Activated CD4-positive, CD25-positive, alpha-beta regulatory T cell treated with anti-CD3 and anti-CD28 coated beads, Interleukin-2, amount 50 U/mL, for 72 hours (primary cell): ENCODE measurements at regions not wholly inside any gene's neighbourhood (a gene's known extent, or its start where the extent isn't known, plus 50 kb on each side); places are given as distances from the start of the nearest gene placed in this dataset.

Experiments used
- DNase-seq: peaks from one replicate; pipeline ENCODE4 v3.0.0; 2021

DNA sequence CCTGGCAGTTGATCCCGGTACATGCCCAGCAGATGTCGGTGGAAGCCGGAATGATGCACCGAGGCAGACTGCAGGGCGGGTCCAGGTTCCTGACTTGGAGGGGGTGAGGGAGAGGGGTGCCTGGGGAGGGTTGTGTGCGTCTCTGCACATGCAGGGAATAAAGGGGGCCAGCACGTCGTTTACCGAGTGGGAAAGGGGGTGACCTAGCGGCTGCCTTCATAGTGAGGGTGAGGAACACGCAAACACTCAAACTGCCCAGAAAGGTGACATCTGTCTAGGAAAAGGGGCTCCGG lies 801.7 kb downstream of the TBC1D22A start:
- no peak for DNase-seq

GRCh38 chr22:47563406-47564157 lies 801.1 kb downstream of the TBC1D22A start:
- DNase-seq, result no peak

DNA sequence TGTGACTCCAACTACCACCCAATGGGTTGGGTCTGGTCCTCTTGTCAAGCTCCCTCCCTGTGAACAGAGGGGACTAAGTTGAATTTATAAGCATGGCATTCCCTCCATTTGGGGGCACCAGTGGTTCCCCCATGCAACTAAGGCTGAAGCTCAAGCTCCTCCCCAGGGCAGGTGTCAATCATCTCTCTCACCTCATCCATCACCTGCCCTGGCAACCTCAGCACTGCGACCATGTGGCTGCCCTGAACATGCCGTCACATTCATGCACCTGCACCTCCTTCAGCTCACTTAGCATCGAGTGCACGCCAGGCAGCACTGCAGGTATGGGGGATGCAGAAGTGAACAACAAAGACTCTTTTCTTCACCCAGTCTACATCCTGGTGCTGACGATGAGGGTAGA lies 799.3 kb downstream of the TBC1D22A start:
- DNase-seq, result no peak

GRCh38 chr22:47561115-47561675 lies 798.7 kb downstream of the TBC1D22A start:
- DNase-seq, result no peak

DNA sequence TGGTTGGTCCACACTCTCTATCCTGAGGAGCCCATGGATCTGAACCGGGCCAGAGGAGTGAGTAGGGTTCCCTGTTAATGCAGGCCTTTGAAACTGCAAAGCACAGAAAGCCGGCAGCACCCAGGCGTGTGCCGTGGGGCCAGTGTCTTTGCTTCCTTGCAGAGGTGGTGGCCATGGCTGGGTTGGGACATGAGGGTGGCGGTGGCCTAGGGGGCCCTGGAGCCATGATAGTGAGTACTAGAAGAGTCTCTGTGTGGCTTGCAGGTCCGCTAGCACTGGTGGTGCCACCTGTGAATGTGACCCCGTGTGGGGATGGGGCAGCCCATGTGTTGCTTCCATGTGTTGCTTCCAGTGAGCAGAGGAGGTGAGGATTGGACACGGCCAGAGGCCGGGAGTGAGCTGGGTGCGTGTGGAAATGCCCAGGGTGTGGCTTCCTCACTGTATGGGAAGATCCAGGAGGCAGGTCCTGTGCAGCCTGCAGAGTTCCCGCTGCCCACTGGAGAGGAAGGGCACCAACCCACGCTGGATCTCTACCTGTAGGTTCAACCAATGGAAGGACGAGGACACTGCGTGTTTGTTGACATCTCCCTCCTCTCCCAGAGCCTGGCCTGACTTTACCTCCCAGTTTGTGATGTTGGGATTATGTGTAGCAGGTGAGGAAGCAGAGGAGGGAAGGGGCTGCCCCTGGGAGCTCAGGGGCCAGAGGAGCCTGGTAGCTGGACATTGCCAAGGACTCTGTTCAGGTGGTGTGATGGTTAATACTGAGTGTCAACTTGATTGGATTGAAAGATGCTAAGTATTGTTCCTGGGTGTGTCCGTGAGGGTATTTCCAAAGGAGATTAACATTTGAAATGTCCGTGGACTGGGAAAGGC lies 796.6 kb downstream of the TBC1D22A start:
- no peak for DNase-seq

DNA sequence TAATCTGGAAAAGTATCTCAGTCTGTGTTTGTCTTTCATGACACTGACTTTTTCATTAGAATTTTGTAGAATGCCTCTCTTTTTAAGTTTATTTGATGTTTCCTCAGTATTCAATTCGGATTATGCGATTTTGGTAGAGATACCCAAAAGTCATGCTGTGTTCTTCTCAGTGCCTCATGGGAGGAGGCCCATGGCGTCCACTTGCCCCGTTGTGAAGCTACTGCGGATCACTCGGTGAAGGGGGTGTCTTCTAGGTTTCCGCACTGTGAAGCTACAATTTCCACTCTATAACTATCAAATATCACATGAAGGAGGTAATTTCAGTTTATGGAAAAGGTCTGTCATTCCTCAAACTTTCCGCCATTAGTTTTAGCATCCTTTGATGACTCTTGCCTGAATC lies 794.0 kb downstream of the TBC1D22A start:
- DNase-seq, result no peak

DNA sequence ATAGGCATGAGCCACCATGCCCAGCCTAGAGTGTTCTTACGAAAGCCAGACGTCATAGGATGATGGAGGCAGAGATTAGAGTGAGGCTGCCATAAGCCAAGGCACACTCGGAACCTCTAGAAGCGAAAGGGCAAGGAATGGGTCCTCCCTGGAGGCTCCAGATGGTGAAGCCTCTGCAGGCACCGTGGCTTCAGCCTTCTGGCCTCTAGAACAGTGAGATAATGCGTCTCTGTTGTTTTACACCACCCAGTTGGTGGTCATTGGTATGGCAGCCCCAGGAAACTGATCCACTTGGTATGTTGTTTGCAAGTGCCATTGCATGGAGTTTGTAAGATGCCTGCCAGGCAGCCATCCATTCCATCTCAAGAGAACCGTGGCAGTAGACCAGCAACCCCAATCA lies 791.0 kb downstream of the TBC1D22A start:
- DNase-seq, result no peak

DNA sequence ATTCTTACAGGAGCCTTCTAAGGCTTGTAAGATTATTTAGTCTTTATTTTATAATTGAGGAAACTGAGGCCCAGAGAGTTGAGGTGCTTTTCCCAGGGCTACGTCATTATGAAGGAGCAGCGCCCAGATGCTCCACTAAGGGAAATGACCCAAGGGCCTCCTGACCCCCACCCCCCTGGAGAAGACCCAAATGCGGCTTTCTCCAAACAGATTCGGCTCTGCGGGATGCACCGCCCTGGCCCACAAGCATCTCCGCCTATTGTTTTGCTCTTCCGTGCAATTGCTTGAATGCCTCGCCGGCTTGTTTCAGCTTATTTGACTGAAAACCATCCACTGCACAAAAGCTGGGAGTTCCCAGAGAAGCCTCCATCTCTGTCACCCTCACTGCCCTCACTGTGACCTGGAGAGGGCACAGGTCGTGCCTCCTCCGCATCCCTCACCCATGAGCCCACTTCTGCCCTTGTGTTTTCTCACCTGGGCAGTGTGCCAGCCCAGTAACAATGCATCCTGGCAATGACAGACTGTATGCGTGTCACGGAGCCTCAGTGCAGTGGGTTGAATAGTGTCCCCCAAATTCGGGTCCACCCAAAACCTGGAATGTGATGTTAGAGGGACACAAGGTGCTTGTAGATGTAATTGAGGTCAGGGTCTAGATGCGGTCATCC lies 790.2 kb downstream of the TBC1D22A start:
- no peak for DNase-seq

GRCh38 chr22:47552024-47552423 lies 789.6 kb downstream of the TBC1D22A start:
- DNase-seq, result no peak

DNA sequence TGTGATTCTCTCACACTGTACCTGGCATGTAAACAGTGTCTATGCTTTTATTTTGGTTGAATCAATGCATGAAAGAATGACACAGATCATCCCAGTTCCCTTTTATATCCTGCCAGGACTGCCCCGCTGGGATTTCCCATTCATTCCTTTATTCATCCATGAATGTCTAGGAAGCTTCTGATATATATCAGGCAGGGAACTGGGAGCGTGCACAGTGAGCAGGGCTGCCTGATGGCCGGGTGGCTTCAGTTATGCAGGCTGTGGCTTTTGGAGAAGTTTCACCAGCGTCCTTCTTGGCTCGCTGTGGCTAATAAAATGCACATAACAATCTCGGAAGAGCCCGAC lies 789.0 kb downstream of the TBC1D22A start:
- DNase-seq, result no peak

GRCh38 chr22:47550524-47551430 lies 788.3 kb downstream of the TBC1D22A start:
- no peak for DNase-seq

- DNase-seq, result no peak
Measured at GRCh38 chr22:47549741-47550340, 787.4 kb downstream of the TBC1D22A start.

DNA sequence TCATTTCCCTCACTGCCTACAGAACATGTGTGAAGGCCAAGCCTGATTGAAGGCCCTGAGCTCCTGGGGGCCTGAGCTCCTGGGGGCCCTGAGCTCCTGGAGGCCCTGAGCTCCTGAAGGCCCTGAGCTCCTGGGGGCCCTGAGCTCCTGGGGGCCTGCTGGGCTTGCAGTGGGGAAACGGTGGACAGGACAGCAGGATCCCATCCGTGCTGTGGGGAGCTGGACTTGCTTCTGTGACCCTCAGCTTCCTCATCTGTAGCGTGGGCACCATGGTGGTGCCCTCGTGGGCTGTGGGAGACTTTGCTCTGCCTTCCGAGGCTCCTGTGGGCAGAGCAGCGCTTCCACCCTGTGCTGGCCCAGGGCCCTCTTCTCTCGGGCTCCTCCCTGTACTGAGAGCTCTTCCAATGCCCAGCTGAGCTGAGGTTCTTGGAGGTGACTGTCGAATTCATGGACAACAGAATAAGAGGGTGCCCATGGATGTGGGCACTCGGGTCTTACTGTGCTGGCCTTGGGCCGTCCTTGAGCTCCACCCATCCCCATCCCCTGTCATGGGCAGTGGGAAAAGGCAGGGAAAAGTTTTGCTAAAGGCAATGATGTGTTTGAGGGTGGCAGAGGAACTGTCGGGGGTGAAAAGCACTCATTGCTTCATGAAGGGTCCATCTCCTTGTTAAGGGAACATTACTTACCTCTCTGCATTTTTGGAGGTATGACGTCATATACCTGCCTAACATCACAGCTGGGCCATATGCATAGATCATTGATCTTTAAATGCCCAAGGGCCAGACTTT lies 786.7 kb downstream of the TBC1D22A start:
- DNase-seq, result no peak

DNA sequence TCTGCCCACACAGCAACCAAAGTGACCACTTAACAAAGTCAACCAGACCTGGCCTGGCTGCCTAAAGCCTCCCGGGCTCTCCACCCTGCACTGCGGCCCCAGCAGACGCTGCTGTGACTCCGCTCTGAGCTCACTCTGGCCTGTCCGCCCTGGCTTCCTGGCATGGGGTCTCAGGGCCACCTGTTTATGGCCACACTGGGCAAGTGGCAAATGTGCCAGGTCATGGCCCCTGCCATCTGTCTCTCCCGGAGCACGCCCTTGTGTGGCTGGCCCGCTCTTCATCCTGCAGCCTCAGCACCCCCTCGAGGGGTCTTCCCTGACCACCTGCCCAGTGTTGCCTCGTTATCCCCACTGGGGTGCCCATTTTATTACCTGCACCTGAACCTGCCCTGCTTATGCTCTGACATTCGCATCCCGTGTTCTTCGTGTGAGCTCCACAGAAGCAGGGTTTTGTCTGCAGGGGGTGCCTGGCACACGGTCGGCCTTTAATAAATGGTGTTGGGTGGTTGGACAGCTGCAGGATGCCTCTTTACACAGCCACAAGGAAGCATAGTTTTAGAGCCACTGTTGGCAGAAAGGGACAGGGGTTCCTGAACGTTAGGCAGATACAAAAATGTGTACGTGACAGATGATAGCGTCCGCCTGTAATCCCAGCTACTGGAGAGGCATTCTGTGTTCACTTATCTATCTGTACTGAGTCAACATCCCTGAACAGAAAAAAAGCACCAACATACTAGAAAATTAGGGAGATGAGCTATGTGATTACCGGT lies 785.6 kb downstream of the TBC1D22A start:
- no peak for DNase-seq

- DNase-seq, result no peak
Measured at GRCh38 chr22:47547239-47547661, 784.8 kb downstream of the TBC1D22A start.

DNA sequence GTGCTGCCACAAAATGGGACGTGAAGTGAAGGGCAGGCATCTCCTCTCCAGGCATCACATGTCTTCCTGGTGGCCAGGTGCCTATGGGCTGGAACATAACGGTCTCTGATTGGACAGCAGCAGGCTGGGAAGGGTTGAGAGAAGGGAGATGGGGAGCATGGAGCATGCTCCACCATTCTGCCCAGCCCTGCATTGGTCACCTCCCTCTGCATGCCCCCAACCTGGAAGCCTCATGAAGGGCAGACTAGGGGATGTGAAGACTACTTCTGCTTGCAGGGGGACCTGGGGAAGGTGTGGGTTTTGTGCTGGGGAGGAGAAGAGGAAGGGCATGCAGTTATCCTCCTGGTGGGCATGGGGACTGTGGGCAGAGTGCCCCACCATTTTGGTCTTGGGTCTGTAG lies 782.2 kb downstream of the TBC1D22A start:
- DNase-seq, result no peak

GRCh38 chr22:47543447-47543846 lies 781.0 kb downstream of the TBC1D22A start:
- no peak for DNase-seq

- no peak for DNase-seq
Measured at GRCh38 chr22:47540011-47540410, 777.6 kb downstream of the TBC1D22A start.

DNA sequence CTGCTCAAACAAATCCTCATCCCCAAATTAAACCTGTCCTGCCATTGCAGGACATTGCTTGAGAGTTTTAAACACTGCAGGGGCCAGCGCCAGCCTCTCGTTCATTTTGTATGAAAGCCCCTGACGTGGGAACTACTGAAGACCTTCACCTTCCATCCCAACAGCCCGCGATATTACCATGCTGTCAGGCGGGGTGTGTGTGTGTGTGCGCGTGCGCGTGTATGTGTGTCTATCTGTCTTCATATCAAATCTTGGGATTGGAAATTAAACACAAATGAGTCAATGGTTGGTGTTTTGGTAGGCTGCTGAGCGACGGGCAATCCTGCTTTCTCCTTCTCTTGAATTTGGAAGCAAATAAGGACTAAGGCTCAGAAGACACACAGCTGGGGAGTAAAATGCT lies 776.9 kb downstream of the TBC1D22A start:
- no peak for DNase-seq

DNA sequence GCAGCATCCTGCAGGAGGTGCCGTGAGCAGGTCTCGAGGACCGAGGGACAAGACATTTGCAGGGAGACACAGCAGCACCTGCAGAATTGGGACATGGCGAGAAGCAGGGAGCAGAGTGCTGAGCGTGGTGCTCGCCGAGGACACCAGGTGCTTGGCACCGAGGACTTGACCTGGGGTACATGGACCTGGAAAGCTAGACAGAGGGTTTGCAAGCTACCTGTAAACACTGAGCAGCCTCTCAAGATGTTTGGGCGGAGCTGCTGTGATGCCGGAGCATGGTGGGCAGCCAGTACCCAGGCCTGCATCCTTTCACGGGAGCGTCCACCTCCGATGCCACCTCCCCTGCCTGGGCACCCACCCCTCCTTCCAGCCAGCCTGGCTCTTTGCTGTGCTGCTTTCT lies 773.2 kb downstream of the TBC1D22A start:
- no peak for DNase-seq
